ENCODE measurements at regions not wholly inside any gene's neighbourhood (a gene's known extent, or its start where the extent isn't known, plus 50 kb on each side); places are given as distances from the start of the nearest gene placed in this dataset.

DNA sequence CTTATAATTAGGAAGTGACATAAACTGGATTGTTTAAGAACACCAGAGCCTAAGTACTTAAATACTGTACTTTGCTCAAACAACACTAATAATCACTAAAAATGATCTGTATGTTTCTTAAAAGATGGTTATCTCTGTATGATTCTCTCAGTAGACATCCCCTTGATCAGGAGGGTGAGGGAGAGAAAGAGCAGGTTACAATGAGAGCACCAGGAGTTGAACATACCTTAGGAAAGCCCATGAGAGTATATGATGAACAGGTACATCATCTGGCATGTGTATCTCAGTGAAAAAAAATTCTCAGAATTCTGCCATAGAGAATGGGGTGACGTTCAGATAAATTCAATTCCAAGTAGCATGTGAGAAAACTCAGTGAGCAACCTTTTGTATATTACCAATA, 59.9 kb upstream of the IL2 start:
- H3K27ac ChIP-seq, result no peak overlapping the region
- no peak for TF ChIP-seq POLR2A (IDR thresholded peaks at IDR 0.05)
- TF ChIP-seq, protein P1, sequence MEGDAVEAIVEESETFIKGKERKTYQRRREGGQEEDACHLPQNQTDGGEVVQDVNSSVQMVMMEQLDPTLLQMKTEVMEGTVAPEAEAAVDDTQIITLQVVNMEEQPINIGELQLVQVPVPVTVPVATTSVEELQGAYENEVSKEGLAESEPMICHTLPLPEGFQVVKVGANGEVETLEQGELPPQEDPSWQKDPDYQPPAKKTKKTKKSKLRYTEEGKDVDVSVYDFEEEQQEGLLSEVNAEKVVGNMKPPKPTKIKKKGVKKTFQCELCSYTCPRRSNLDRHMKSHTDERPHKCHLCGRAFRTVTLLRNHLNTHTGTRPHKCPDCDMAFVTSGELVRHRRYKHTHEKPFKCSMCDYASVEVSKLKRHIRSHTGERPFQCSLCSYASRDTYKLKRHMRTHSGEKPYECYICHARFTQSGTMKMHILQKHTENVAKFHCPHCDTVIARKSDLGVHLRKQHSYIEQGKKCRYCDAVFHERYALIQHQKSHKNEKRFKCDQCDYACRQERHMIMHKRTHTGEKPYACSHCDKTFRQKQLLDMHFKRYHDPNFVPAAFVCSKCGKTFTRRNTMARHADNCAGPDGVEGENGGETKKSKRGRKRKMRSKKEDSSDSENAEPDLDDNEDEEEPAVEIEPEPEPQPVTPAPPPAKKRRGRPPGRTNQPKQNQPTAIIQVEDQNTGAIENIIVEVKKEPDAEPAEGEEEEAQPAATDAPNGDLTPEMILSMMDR (IDR thresholded peaks at IDR 0.05), result no peak
- no peaks in the 10 kb centered on the region for H3K9me3 ChIP-seq
- no peaks in the 10 kb centered on the region for H3K4me1 ChIP-seq
- no peak for DNase-seq
- no peaks in the 10 kb centered on the region for H3K36me3 ChIP-seq
- H3K27me3 ChIP-seq, result no peaks in the 10 kb centered on the region
- no peak overlapping the region for H3K4me3 ChIP-seq

DNA sequence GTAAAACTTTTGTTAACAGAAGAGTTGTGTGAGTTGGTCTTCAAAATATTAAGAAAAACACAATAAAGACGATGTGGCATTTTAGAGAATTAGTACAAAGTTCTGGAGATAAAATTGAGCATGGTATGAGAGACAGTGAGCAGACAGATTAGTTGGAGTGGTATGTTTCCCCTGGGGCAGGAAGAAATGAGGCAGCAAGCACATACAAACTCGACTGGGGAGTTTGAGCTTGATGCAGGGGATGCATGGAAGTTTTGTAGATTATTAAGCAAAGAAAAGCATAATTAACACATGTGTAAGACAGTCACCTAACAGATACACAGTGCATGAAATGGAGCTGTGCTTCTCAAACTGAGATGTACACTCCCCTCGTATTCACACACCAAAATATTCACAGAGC, 58.1 kb upstream of the IL2 start:
- Histone ChIP-seq H3K9me3 (no peaks in the 10 kb centered on the region), H3K4me3 (no peak overlapping the region), H3K27me3 (no peaks in the 10 kb centered on the region), H3K27ac (no peak overlapping the region), H3K4me1 (no peaks in the 10 kb centered on the region), H3K36me3 (no peaks in the 10 kb centered on the region)
- TF ChIP-seq, protein P1 (IDR thresholded peaks at IDR 0.05), result no peak
- no peak for TF ChIP-seq POLR2A (IDR thresholded peaks at IDR 0.05)
- no peak for DNase-seq

DNA sequence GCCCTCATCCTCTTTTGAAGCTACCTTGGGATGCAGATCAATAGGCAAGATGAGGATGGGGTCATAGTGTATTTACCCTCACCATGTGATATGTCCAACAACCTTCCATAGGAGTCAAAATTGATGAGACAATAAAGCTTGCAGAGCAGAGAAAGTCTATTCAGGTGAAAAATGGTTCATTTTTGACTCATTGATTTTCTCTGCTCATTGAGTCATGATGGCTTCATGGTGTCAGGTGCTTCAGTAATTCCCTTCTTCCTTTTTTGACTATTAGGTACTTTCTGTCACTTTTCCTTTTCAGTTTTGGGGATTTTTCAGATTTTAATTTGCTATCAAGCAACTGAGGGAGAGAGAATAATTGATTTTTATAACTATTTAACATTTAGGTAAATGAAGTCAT, 55.9 kb upstream of the IL2 start:
- H3K4me1 ChIP-seq, result no peaks in the 10 kb centered on the region

DNA sequence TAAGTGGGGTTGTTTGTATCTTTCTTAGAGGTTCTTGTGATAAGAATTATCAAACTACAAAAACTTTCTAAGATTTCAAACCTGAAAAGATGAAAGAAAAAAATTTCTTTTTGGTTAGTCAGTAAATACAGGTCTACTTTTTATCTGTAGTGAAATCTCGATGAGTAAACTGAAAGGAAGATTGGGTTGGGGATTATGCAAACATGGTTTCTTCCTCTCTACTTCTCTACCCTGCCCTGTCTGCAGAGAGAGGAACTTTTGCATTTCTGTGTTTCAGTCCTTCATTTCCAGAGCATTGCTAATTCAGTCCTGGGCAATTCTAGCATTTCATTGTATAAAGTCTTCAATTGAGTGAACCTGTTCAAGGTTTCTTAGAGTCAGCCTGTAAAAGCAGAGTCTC, 51.6 kb upstream of the IL2 start:
- Histone ChIP-seq H3K36me3 (no peaks in the 10 kb centered on the region), H3K4me1 (no peaks in the 10 kb centered on the region), H3K27me3 (no peaks in the 10 kb centered on the region), H3K9me3 (no peaks in the 10 kb centered on the region), H3K4me3 (no peak overlapping the region), H3K27ac (no peak overlapping the region)
- no peak for DNase-seq
- no peak for TF ChIP-seq POLR2A (IDR thresholded peaks at IDR 0.05)
- TF ChIP-seq, protein P1 (IDR thresholded peaks at IDR 0.05), result peak in 1 of 6 experiments; percentile 6

More for the DNA sequence above, 55.9 kb upstream of the IL2 start:
- Histone ChIP-seq H3K4me3 (no peak overlapping the region), H3K36me3 (no peaks in the 10 kb centered on the region), H3K27me3 (no peaks in the 10 kb centered on the region), H3K27ac (no peak overlapping the region), H3K9me3 (no peaks in the 10 kb centered on the region)
- no peak for DNase-seq
- TF ChIP-seq, protein P1 (IDR thresholded peaks at IDR 0.05), result no peak
- no peak for TF ChIP-seq POLR2A (IDR thresholded peaks at IDR 0.05)
